ENCODE measurements at regions not wholly inside any gene's neighbourhood (a gene's known extent, or its start where the extent isn't known, plus 50 kb on each side); places are given as distances from the start of the nearest gene placed in this dataset.
A peak's percentile ranks its signal among the peaks of the same experiment; 100 is the strongest.

- Histone ChIP-seq H3K79me2 (no peaks in the 10 kb centered on the region), H3K36me3 (replicated peaks; ENCODE audit: insufficient read depth, low read depth) (no peaks in the 10 kb centered on the region), H3K27me3 (no peaks in the 10 kb centered on the region), H2AFZ (no peak overlapping the region), H4K20me1 (ENCODE audit: insufficient read depth, poor library complexity, severe bottlenecking) (no peaks in the 10 kb centered on the region), H3K4me1 (ENCODE audit: insufficient read depth) (no peaks in the 10 kb centered on the region), H3K27ac (no peak overlapping the region), H3K4me2 (no peak overlapping the region), H3K9me3 (ENCODE audit: low read depth) (no peaks in the 10 kb centered on the region), H3K4me3 (no peak overlapping the region), H3K9me2 (replicated peaks; ENCODE audit: insufficient read depth) (no peaks in the 10 kb centered on the region)
- DNase-seq (ENCODE audit: low spot score): no peak
- TF ChIP-seq EZH2phosphoT487 (IDR thresholded peaks at IDR 0.05; ENCODE audit: low read depth, severe bottlenecking, unreplicated experiment) (no peak), EZH2 (IDR thresholded peaks at IDR 0.05; ENCODE audit: borderline replicate concordance) (no peak), CTCF (IDR thresholded peaks at IDR 0.05; ENCODE audit: poor library complexity) (no peak)
- WGBS (ENCODE audit: low lambda C conversion rate, missing lambda C conversion rate): 87% methylated on average over 6 of the region's 6 CpGs
Observed at GRCh38 chr10:128628252-128628651, 502.0 kb upstream of the MKI67 start.

- Histone ChIP-seq H3K36me3 (replicated peaks; ENCODE audit: insufficient read depth, low read depth) (no peaks in the 10 kb centered on the region), H3K4me2 (no peak overlapping the region), H3K4me1 (ENCODE audit: insufficient read depth) (no peaks in the 10 kb centered on the region), H3K27me3 (no peaks in the 10 kb centered on the region), H3K4me3 (no peak overlapping the region), H3K27ac (peak overlapping the region; percentile 60), H3K9me2 (replicated peaks; ENCODE audit: insufficient read depth) (no peaks in the 10 kb centered on the region), H4K20me1 (ENCODE audit: insufficient read depth, poor library complexity, severe bottlenecking) (no peaks in the 10 kb centered on the region), H2AFZ (no peak overlapping the region), H3K9me3 (ENCODE audit: low read depth) (no peaks in the 10 kb centered on the region), H3K79me2 (no peaks in the 10 kb centered on the region)
- DNase-seq (ENCODE audit: low spot score): peak; percentile 76
- no peak for TF ChIP-seq EZH2 (IDR thresholded peaks at IDR 0.05; ENCODE audit: borderline replicate concordance)
- TF ChIP-seq CTCF (IDR thresholded peaks at IDR 0.05; ENCODE audit: poor library complexity): no peak
- TF ChIP-seq EZH2phosphoT487 (IDR thresholded peaks at IDR 0.05; ENCODE audit: low read depth, severe bottlenecking, unreplicated experiment): no peak
- 78% methylated on average over 17 of the region's 17 CpGs for WGBS (ENCODE audit: low lambda C conversion rate, missing lambda C conversion rate)
Observed at GRCh38 chr10:128629111-128630096, 503.2 kb upstream of the MKI67 start.

GRCh38 chr10:128630787-128631252 lies 504.6 kb upstream of the MKI67 start:
- Histone ChIP-seq H3K9me3 (ENCODE audit: low read depth) (no peaks in the 10 kb centered on the region), H3K27me3 (no peaks in the 10 kb centered on the region), H2AFZ (no peak overlapping the region), H3K4me1 (ENCODE audit: insufficient read depth) (no peaks in the 10 kb centered on the region), H4K20me1 (ENCODE audit: insufficient read depth, poor library complexity, severe bottlenecking) (no peaks in the 10 kb centered on the region), H3K9me2 (replicated peaks; ENCODE audit: insufficient read depth) (no peaks in the 10 kb centered on the region), H3K36me3 (replicated peaks; ENCODE audit: insufficient read depth, low read depth) (no peaks in the 10 kb centered on the region), H3K4me2 (no peak overlapping the region), H3K4me3 (no peak overlapping the region), H3K27ac (no peak overlapping the region), H3K79me2 (no peaks in the 10 kb centered on the region)
- TF ChIP-seq CTCF (IDR thresholded peaks at IDR 0.05; ENCODE audit: poor library complexity) (no peak), EZH2phosphoT487 (IDR thresholded peaks at IDR 0.05; ENCODE audit: low read depth, severe bottlenecking, unreplicated experiment) (no peak), EZH2 (IDR thresholded peaks at IDR 0.05; ENCODE audit: borderline replicate concordance) (no peak)
- DNase-seq (ENCODE audit: low spot score): no peak
- 76% methylated on average over 12 of the region's 12 CpGs for WGBS (ENCODE audit: low lambda C conversion rate, missing lambda C conversion rate)
